Body of pancreas (tissue), 4 donors: ENCODE measurements at regions not wholly inside any gene's neighbourhood (a gene's known extent, or its start where the extent isn't known, plus 50 kb on each side); places are given as distances from the start of the nearest gene placed in this dataset.

Source experiments
- CTCF ChIP-seq, 7 experiments: fragments of 450-650 bp in 4 of 7; fragments of 200-600 bp in 3 of 7; sonication (generic) in 3 of 7; IDR thresholded peaks; one replicate each; pipeline ENCODE4 v1.5.1; 2016 to 2019; ENCODE audit warnings: antibody characterized with exemption in 7 of 7
- POLR2A ChIP-seq, 3 donors: fragments of 450-650 bp; IDR thresholded peaks; one replicate each; pipeline ENCODE4 v1.6.1; 2016; ENCODE audit warnings: antibody characterized with exemption in 3 of 3, mild to moderate bottlenecking in 2 of 3

- no peak for TF ChIP-seq CTCF (IDR thresholded peaks at IDR 0.05)
- no peak for TF ChIP-seq POLR2A (IDR thresholded peaks at IDR 0.05)
Observed at GRCh38 chr4:160928482-160928881, 1235.3 kb downstream of the FSTL5 start.
